Activated CD8-positive, alpha-beta T cell treated with anti-CD3 and anti-CD28 coated beads for 36 hours (primary cell): ENCODE measurements at regions not wholly inside any gene's neighbourhood (a gene's known extent, or its start where the extent isn't known, plus 50 kb on each side); places are given as distances from the start of the nearest gene placed in this dataset.
"Not testable (repeated sequence)": the region's sequence is repeated elsewhere in the genome, so short reads cannot be mapped to it uniquely, and the experiment has no call there.

Experiments
- ATAC-seq: fragments of 200-7000 bp; cut with Tn5 transposase; one replicate; pipeline ENCODE4 v1.10.0; 2021; ENCODE audit warnings: mild to moderate bottlenecking, moderate library complexity
- CTCF ChIA-PET: fragments of 350-600 bp; sonication (Branson Sonifier 250); formaldehyde crosslinking; loops from one replicate; lab custom pipeline; 2021; ENCODE audit warnings: antibody characterized with exemption; lab: Charles Lee
- POLR2A ChIA-PET: fragments of 350-600 bp; sonication (Branson Sonifier 250); formaldehyde crosslinking; loops from one replicate; lab custom pipeline; 2021; ENCODE audit warnings: antibody characterized with exemption; lab: Charles Lee
- DNase-seq: peaks from one replicate; pipeline ENCODE4 v3.0.0-alpha.2; 2020
- H3K27ac Mint-ChIP-seq: one replicate; pipeline ENCODE4 v1.8.0; 2021; ENCODE audit warnings: mild to moderate bottlenecking, mixed read lengths
- H3K27me3 Mint-ChIP-seq: one replicate; pipeline ENCODE4 v1.8.0; 2021; ENCODE audit warnings: mixed read lengths
- H3K36me3 Mint-ChIP-seq: one replicate; pipeline ENCODE4 v1.8.0; 2021; ENCODE audit warnings: low read depth, mixed read lengths
- H3K4me1 Mint-ChIP-seq: one replicate; pipeline ENCODE4 v1.8.0; 2021; ENCODE audit warnings: low read depth, mixed read lengths
- H3K4me3 Mint-ChIP-seq: one replicate; pipeline ENCODE4 v1.8.0; 2021; ENCODE audit warnings: mild to moderate bottlenecking, moderate library complexity, mixed read lengths
- H3K9me3 Mint-ChIP-seq: one replicate; pipeline ENCODE4 v1.8.0; 2021; ENCODE audit warnings: mixed read lengths
- intact Hi-C: fragments of 100-400 bp; cut with micrococcal nuclease; formaldehyde crosslinking; loops from one replicate; pipeline ENCODE4 v1.10.0; 2022
- TF ChIP-seq, protein P1 (sequence below): fragments of 200-600 bp; IDR thresholded peaks from one replicate; pipeline ENCODE4 v1.8.0; 2022; ENCODE audit warnings: antibody characterized with exemption, mild to moderate bottlenecking

GRCh38 chr4:189002475-189002874, 863.2 kb downstream of the TRIML1 start:
- intact Hi-C loops, result no loop called here
- no peaks in the 10 kb centered on the region for H3K36me3 Mint-ChIP-seq
- H3K4me3 Mint-ChIP-seq, result no peak overlapping the region
- ChIA-PET CTCF (no interaction called here), POLR2A (no interaction called here)
- TF ChIP-seq, protein P1, sequence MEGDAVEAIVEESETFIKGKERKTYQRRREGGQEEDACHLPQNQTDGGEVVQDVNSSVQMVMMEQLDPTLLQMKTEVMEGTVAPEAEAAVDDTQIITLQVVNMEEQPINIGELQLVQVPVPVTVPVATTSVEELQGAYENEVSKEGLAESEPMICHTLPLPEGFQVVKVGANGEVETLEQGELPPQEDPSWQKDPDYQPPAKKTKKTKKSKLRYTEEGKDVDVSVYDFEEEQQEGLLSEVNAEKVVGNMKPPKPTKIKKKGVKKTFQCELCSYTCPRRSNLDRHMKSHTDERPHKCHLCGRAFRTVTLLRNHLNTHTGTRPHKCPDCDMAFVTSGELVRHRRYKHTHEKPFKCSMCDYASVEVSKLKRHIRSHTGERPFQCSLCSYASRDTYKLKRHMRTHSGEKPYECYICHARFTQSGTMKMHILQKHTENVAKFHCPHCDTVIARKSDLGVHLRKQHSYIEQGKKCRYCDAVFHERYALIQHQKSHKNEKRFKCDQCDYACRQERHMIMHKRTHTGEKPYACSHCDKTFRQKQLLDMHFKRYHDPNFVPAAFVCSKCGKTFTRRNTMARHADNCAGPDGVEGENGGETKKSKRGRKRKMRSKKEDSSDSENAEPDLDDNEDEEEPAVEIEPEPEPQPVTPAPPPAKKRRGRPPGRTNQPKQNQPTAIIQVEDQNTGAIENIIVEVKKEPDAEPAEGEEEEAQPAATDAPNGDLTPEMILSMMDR, result no peak
- H3K27ac Mint-ChIP-seq, result no peak overlapping the region
- DNase-seq (no peak), ATAC-seq (no peak)
- H3K4me1 Mint-ChIP-seq, result no peaks in the 10 kb centered on the region
- no peaks in the 10 kb centered on the region for H3K27me3 Mint-ChIP-seq
- H3K9me3 Mint-ChIP-seq, result peaks cover 7% of the 10 kb centered on the region

GRCh38 chr4:189010452-189011217, 871.4 kb downstream of the TRIML1 start:
- H3K4me1 Mint-ChIP-seq, CTCF ChIA-PET, POLR2A ChIA-PET, H3K4me3 Mint-ChIP-seq, intact Hi-C loops, H3K27ac Mint-ChIP-seq, H3K27me3 Mint-ChIP-seq, DNase-seq, ATAC-seq, H3K36me3 Mint-ChIP-seq: not testable (repeated sequence)
- H3K9me3 Mint-ChIP-seq, result peaks cover 11% of the 10 kb centered on the region

DNA sequence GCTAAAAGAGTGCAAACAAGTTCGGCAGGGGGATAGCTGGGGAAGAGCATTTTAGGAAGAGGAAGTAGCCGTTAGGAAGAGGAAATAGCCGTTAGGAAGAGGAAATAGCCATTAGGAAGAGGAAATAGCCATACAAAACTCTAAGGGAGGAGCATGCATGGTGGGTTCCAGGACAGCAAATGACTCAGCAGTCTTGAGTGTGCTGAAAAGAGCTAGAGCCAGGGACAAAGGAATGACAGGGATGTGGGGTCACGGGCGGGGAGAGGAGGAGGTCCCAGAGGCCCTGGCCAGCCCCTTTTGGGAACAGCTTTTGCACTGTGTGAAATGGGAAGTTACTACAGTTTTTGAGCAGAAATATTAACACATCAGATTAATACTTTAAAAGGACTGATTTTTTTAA, 882.6 kb downstream of the TRIML1 start:
- ChIA-PET CTCF (no interaction called here), POLR2A (no interaction called here)
- Mint-ChIP-seq H3K36me3 (no peaks in the 10 kb centered on the region), H3K27me3 (no peaks in the 10 kb centered on the region), H3K4me1 (no peaks in the 10 kb centered on the region), H3K4me3 (no peak overlapping the region), H3K9me3 (peaks cover 10% of the 10 kb centered on the region), H3K27ac (no peak overlapping the region)
- no peak for ATAC-seq
- intact Hi-C loops, result no loop called here
- TF ChIP-seq, protein P1, result no peak
- DNase-seq, result no peak

DNA sequence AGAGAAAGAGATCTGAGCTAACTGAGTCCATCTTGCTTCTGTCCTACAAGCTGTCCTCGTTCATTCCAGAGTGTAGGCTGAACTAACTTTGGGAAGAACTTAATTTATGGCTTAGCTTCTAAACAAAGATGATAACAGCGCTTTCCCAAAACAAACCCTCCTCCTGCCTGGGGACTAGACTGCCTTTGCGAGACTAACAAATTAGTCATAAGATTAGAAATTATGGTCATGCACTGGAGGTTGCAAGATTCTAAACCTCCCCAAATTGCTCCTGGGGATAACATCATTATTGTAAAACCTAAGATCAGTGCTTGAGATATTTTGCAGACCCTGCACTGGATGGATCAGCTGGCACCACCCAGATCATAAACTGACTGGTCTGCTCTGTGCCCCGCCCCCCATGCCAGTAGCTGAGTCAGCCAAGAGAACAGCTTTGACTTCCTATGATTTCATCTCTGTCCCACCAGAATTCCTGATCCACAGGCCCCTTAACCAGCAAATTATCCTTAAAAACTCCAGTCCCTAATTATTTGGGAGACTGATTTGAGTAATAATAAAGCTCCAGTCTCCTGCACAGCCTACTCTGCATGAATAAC, 883.3 kb downstream of the TRIML1 start:
- DNase-seq (no peak), ATAC-seq (no peak)
- Mint-ChIP-seq H3K27me3 (no peaks in the 10 kb centered on the region), H3K9me3 (peaks cover 10% of the 10 kb centered on the region), H3K36me3 (no peaks in the 10 kb centered on the region), H3K27ac (no peak overlapping the region), H3K4me1 (no peaks in the 10 kb centered on the region), H3K4me3 (no peak overlapping the region)
- POLR2A ChIA-PET, result no interaction called here
- CTCF ChIA-PET, result no interaction called here
- intact Hi-C loops, result no loop called here
- TF ChIP-seq, protein P1, result no peak

DNA sequence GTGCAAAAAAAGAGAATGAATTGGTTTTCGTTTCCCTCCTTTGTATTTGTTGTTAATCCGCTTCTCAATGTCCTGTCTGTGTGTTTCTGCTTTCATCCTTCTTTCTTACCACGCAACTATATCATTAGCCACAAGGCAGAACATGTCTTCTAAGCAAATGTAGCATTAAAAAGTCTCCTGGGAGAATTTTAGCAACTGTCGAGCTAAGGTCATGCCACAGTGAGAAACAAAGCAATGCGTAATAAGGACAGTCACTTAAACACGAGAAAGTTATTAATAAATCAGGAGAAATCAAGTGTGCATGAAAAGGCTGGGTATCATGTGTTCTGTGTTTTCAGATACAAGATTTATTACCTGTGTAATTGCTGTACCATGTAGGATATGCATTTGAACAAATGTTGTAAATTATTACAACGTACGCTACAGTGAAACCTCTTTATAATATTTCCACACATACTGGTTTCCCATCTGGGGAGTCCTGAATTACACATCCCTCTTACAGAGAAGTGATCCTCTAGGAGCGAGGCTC, 890.8 kb downstream of the TRIML1 start:
- Mint-ChIP-seq H3K9me3 (peaks cover 7% of the 10 kb centered on the region), H3K27me3 (no peaks in the 10 kb centered on the region), H3K4me3 (no peak overlapping the region), H3K4me1 (no peaks in the 10 kb centered on the region), H3K36me3 (no peaks in the 10 kb centered on the region), H3K27ac (no peak overlapping the region)
- DNase-seq, result no peak
- ChIA-PET CTCF (no interaction called here), POLR2A (no interaction called here)
- intact Hi-C loops, result no loop called here
- ATAC-seq, result no peak
- TF ChIP-seq, protein P1, result no peak
